ENCODE measurements at regions not wholly inside any gene's neighbourhood (a gene's known extent, or its start where the extent isn't known, plus 50 kb on each side); places are given as distances from the start of the nearest gene placed in this dataset.

- TF ChIP-seq EZH2phosphoT487 (IDR thresholded peaks at IDR 0.05; ENCODE audit: borderline replicate concordance, low read length) (no peak), CTCF (IDR thresholded peaks at IDR 0.05; ENCODE audit: low read depth, low read length, poor library complexity, severe bottlenecking) (no peak)
- Histone ChIP-seq H3K27me3 (ENCODE audit: control insufficient read depth, low read length) (peaks cover 32% of the 10 kb centered on the region), H3K4me3 (ENCODE audit: low read length) (no peak overlapping the region), H3F3A (ENCODE audit: control insufficient read depth, insufficient read depth) (peaks cover 2% of the 10 kb centered on the region; the same call in 1 of the 2 replicates), H3K36me3 (ENCODE audit: control insufficient read depth, low read length) (no peaks in the 10 kb centered on the region), H3K79me2 (ENCODE audit: control insufficient read depth, low read length) (no peaks in the 10 kb centered on the region), H3K27ac (ENCODE audit: low read depth, low read length) (no peak overlapping the region), H3K4me1 (ENCODE audit: control insufficient read depth, low read length) (peaks cover 30% of the 10 kb centered on the region), H3K4me2 (ENCODE audit: low read length) (no peak overlapping the region), H4K20me1 (ENCODE audit: control insufficient read depth, insufficient read depth, low read depth, low read length) (no peaks in the 10 kb centered on the region), H3K9me2 (replicated peaks; ENCODE audit: control insufficient read depth, low read length) (no peaks in the 10 kb centered on the region), H3K9me3 (ENCODE audit: control insufficient read depth, insufficient read depth, low read length) (no peaks in the 10 kb centered on the region)
These were observed 59.5 kb upstream of the HES1 start for GRCh38 chr3:194076475-194076874.

- Histone ChIP-seq H3F3A (ENCODE audit: control insufficient read depth, insufficient read depth) (peaks cover 2% of the 10 kb centered on the region; the same call in 1 of the 2 replicates), H3K4me3 (ENCODE audit: low read length) (no peak overlapping the region), H4K20me1 (ENCODE audit: control insufficient read depth, insufficient read depth, low read depth, low read length) (no peaks in the 10 kb centered on the region), H3K4me1 (ENCODE audit: control insufficient read depth, low read length) (peaks cover 22% of the 10 kb centered on the region), H3K9me3 (ENCODE audit: control insufficient read depth, insufficient read depth, low read length) (no peaks in the 10 kb centered on the region), H3K36me3 (ENCODE audit: control insufficient read depth, low read length) (no peaks in the 10 kb centered on the region), H3K27ac (ENCODE audit: low read depth, low read length) (no peak overlapping the region), H3K79me2 (ENCODE audit: control insufficient read depth, low read length) (no peaks in the 10 kb centered on the region), H3K4me2 (ENCODE audit: low read length) (no peak overlapping the region), H3K9me2 (replicated peaks; ENCODE audit: control insufficient read depth, low read length) (no peaks in the 10 kb centered on the region), H3K27me3 (ENCODE audit: control insufficient read depth, low read length) (peaks cover 35% of the 10 kb centered on the region)
- TF ChIP-seq CTCF (IDR thresholded peaks at IDR 0.05; ENCODE audit: low read depth, low read length, poor library complexity, severe bottlenecking): no peak
- TF ChIP-seq EZH2phosphoT487 (IDR thresholded peaks at IDR 0.05; ENCODE audit: borderline replicate concordance, low read length): no peak
These were observed 58.3 kb upstream of the HES1 start for GRCh38 chr3:194077602-194078001.

- Histone ChIP-seq H3K36me3 (ENCODE audit: control insufficient read depth, low read length) (no peaks in the 10 kb centered on the region), H4K20me1 (ENCODE audit: control insufficient read depth, insufficient read depth, low read depth, low read length) (no peaks in the 10 kb centered on the region), H3K9me3 (ENCODE audit: control insufficient read depth, insufficient read depth, low read length) (no peaks in the 10 kb centered on the region), H3F3A (ENCODE audit: control insufficient read depth, insufficient read depth) (peaks cover 2% of the 10 kb centered on the region; the same call in 1 of the 2 replicates), H3K4me1 (ENCODE audit: control insufficient read depth, low read length) (peaks cover 22% of the 10 kb centered on the region), H3K79me2 (ENCODE audit: control insufficient read depth, low read length) (no peaks in the 10 kb centered on the region), H3K27ac (ENCODE audit: low read depth, low read length) (no peak overlapping the region), H3K27me3 (ENCODE audit: control insufficient read depth, low read length) (peaks cover 41% of the 10 kb centered on the region), H3K9me2 (replicated peaks; ENCODE audit: control insufficient read depth, low read length) (no peaks in the 10 kb centered on the region), H3K4me3 (ENCODE audit: low read length) (no peak overlapping the region), H3K4me2 (ENCODE audit: low read length) (no peak overlapping the region)
- no peak for TF ChIP-seq CTCF (IDR thresholded peaks at IDR 0.05; ENCODE audit: low read depth, low read length, poor library complexity, severe bottlenecking)
- TF ChIP-seq EZH2phosphoT487 (IDR thresholded peaks at IDR 0.05; ENCODE audit: borderline replicate concordance, low read length): no peak
These were observed 57.7 kb upstream of the HES1 start for GRCh38 chr3:194078045-194078821.
